ENCODE measurements at regions not wholly inside any gene's neighbourhood (a gene's known extent, or its start where the extent isn't known, plus 50 kb on each side); places are given as distances from the start of the nearest gene placed in this dataset.
A peak's percentile ranks its signal among the peaks of the same experiment; 100 is the strongest.

- TF ChIP-seq CTCF (conservative IDR thresholded peaks at IDR 0.05; ENCODE audit: low read length): peak; percentile 75
- no peak for TF ChIP-seq EZH2phosphoT487 (IDR thresholded peaks at IDR 0.05; ENCODE audit: borderline replicate concordance)
Observed at GRCh38 chr1:157363660-157364140, 188.6 kb downstream of the FCRL5 start.

All from Loucy (cell line).